Superior temporal gyrus (tissue), 1 donor: ENCODE measurements at regions not wholly inside any gene's neighbourhood (a gene's known extent, or its start where the extent isn't known, plus 50 kb on each side); places are given as distances from the start of the nearest gene placed in this dataset.

Source experiments
- DNase-seq: peaks from one replicate; pipeline ENCODE4 v3.0.0-alpha.2; 2016; ENCODE audit errors: extremely low spot score

GRCh38 chr2:6352906-6353515, 512.7 kb downstream of the CMPK2 start:
- peak; percentile 62 for DNase-seq

GRCh38 chr2:6353669-6354068, 512.0 kb downstream of the CMPK2 start:
- no peak for DNase-seq

- DNase-seq, result no peak
Measured at GRCh38 chr2:6354546-6354945, 511.2 kb downstream of the CMPK2 start.

GRCh38 chr2:6355886-6356761, 509.6 kb downstream of the CMPK2 start:
- DNase-seq, result no peak

- no peak for DNase-seq
Measured at GRCh38 chr2:6358546-6358945, 507.2 kb downstream of the CMPK2 start.

- DNase-seq, result no peak
Measured at GRCh38 chr2:6358985-6359384, 506.7 kb downstream of the CMPK2 start.

GRCh38 chr2:6359964-6360363, 505.7 kb downstream of the CMPK2 start:
- DNase-seq, result no peak

GRCh38 chr2:6362671-6363450, 502.8 kb downstream of the CMPK2 start:
- no peak for DNase-seq

- no peak for DNase-seq
Measured at GRCh38 chr2:6368281-6368680, 497.4 kb downstream of the CMPK2 start.

GRCh38 chr2:6369266-6369665, 496.4 kb downstream of the CMPK2 start:
- no peak for DNase-seq

- no peak for DNase-seq
Measured at GRCh38 chr2:6370753-6371551, 494.8 kb downstream of the CMPK2 start.

- DNase-seq, result no peak
Measured at GRCh38 chr2:6372317-6372901, 493.3 kb downstream of the CMPK2 start.

- DNase-seq, result no peak
Measured at GRCh38 chr2:6381326-6381725, 484.4 kb downstream of the CMPK2 start.

GRCh38 chr2:6384341-6384740, 481.4 kb downstream of the CMPK2 start:
- no peak for DNase-seq

GRCh38 chr2:6392354-6392753, 473.4 kb downstream of the CMPK2 start:
- DNase-seq, result no peak

- no peak for DNase-seq
Measured at GRCh38 chr2:6392966-6393365, 472.7 kb downstream of the CMPK2 start.

- DNase-seq, result no peak
Measured at GRCh38 chr2:6393819-6394218, 471.9 kb downstream of the CMPK2 start.

GRCh38 chr2:6394276-6394675, 471.4 kb downstream of the CMPK2 start:
- no peak for DNase-seq

- no peak for DNase-seq
Measured at GRCh38 chr2:6398421-6398820, 467.3 kb downstream of the CMPK2 start.

- DNase-seq, result no peak
Measured at GRCh38 chr2:6401301-6401700, 464.4 kb downstream of the CMPK2 start.

GRCh38 chr2:6408057-6408456, 457.6 kb downstream of the CMPK2 start:
- DNase-seq, result no peak
